ENCODE measurements at regions not wholly inside any gene's neighbourhood (a gene's known extent, or its start where the extent isn't known, plus 50 kb on each side); places are given as distances from the start of the nearest gene placed in this dataset.

DNA sequence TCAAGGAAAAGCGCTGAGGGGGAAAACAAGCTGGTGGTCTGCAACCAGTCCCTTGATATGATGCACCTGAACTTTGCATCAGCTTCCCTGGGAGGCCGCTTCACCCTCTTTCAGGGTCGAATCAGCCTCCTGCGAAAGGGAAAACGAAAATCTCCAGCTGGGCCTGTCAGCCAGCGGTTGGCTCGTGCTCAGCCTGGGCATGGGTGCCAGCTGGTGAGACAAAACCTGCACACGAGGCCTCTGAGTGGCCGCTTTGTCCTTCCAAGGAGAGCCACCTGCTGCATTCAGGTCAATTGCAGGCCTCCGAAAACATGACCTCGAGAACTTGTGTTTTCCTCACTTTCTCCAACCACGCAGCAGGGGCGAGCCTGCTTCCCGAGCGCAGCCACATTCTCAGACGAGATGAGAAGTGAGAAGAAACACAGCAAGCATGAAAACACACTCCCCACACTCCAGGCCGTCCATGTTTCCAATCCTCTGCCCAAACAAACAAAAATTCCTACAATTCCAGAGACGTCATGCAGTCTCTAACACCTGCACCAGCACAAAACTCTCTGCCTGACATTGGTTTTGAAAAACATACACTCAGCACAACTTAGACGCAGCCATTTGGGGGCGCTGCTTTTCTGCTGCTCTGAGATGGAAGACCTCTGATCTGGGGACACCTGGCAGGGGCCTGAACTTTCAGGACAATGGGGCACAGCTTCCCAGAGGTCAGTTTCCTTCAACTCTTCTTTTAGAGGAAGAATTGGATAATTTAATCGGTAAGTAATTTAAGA is 77.1 kb downstream of the DHCR7 start:
- TF ChIP-seq TEAD4 (IDR thresholded peaks at IDR 0.05; ENCODE audit: borderline replicate concordance, insufficient read depth), result no peak
- TF ChIP-seq NFIC (IDR thresholded peaks at IDR 0.05; ENCODE audit: borderline replicate concordance), result no peak
- no peak for TF ChIP-seq FOXM1 (IDR thresholded peaks at IDR 0.05; ENCODE audit: low read depth)
- TF ChIP-seq, protein P1, sequence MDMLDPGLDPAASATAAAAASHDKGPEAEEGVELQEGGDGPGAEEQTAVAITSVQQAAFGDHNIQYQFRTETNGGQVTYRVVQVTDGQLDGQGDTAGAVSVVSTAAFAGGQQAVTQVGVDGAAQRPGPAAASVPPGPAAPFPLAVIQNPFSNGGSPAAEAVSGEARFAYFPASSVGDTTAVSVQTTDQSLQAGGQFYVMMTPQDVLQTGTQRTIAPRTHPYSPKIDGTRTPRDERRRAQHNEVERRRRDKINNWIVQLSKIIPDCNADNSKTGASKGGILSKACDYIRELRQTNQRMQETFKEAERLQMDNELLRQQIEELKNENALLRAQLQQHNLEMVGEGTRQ (IDR thresholded peaks at IDR 0.05; ENCODE audit: borderline replicate concordance, low read depth, low read length), result no peak
- TF ChIP-seq FOXJ3 (CRISPR knock-in tag; IDR thresholded peaks at IDR 0.05), result no peak
- no peak for TF ChIP-seq NRF1 (IDR thresholded peaks at IDR 0.05; ENCODE audit: low read depth, low read length)
- no peak for TF ChIP-seq MXI1 (IDR thresholded peaks at IDR 0.05; ENCODE audit: low read depth, low read length)
- TF ChIP-seq POLR2AphosphoS5 (IDR thresholded peaks at IDR 0.05; ENCODE audit: low read depth, low read length), result no peak
- POLR2A ChIA-PET, result no interaction called here

DNA sequence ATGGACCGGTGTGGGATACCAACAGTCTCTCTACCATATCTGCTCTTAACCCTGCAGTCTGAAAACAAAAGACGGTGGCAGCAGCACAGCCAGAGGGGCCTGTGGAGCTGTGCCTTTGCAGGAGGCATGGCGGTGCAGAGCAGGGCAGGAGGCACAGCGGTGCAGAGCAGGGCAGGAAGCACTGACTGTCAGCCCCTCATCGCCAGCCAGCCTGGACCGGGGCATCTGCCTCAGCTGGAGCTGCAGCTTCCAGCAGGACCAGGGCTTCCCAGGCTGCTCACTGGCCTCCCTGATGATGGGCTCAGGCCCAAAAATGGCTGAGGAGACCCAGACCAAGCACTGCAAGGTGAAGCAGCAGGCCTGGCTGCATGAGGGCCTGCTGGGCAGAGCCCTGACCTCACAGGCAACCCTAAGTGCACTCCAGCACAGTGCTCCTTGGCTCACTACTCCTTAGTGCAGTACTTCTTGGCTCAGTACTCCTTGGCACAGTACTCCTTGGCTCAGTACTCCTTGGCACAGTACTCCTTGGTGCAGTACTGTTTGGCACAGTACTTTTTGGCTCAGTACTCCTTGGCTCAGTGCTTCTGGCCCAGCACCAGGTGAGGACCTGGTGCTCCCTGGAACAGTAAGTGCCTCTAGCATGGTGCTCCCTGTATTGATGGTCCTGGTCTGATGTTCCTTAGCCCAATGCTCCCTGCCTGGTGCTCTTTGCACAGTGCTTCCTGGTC is 78.0 kb downstream of the DHCR7 start:
- no peak overlapping the region for H3K27ac ChIP-seq (ENCODE audit: low read depth in 2 of 2, low read length in 1 of 2)
- H3K36me3 ChIP-seq (replicated peaks in 1 of 2; ENCODE audit: control insufficient read depth in 1 of 2, insufficient read depth in 2 of 2, low read length in 1 of 2), result no peaks in the 10 kb centered on the region
- no peaks in the 10 kb centered on the region for H3K4me1 ChIP-seq (ENCODE audit: control insufficient read depth in 1 of 2, insufficient read depth in 2 of 2, low read depth in 1 of 2, low read length in 1 of 2)
- H3F3A ChIP-seq (replicated peaks; ENCODE audit: insufficient read depth), result no peaks in the 10 kb centered on the region
- H3K27me3 ChIP-seq (ENCODE audit: insufficient read depth), result no peaks in the 10 kb centered on the region
- no peak overlapping the region for H3K9ac ChIP-seq
- H2AFZ ChIP-seq (ENCODE audit: low read depth), result no peak overlapping the region
- 44% methylated on average over 2 of the region's 6 CpGs for WGBS (ENCODE audit: low lambda C conversion rate)
- H4K20me1 ChIP-seq (ENCODE audit: insufficient read depth), result no peaks in the 10 kb centered on the region
- POLR2A ChIA-PET, result no interaction called here
- DNase-seq, result no peak
- H3K4me3 ChIP-seq (ENCODE audit: low read depth in 2 of 2, low read length in 1 of 2), result no peak overlapping the region
- TF ChIP-seq MXI1 (IDR thresholded peaks at IDR 0.05; ENCODE audit: low read depth, low read length) (no peak), GABPA (IDR thresholded peaks at IDR 0.05; ENCODE audit: low read depth) (no peak)
- H3K79me2 ChIP-seq (ENCODE audit: insufficient read depth), result no peaks in the 10 kb centered on the region
- H3K9me2 ChIP-seq, result no peaks in the 10 kb centered on the region
- CTCF ChIA-PET, result interaction anchor here (1.8 kb wide), 1 partner anchor 49 kb away, joined by 5 read pairs; no protein-coding TSS in a partner anchor
- no peaks in the 10 kb centered on the region for H3K9me3 ChIP-seq
- no peak overlapping the region for H3K4me2 ChIP-seq

More for the DNA sequence above, 77.1 kb downstream of the DHCR7 start:
- Histone ChIP-seq H3K4me1 (ENCODE audit: control insufficient read depth in 1 of 2, insufficient read depth in 2 of 2, low read depth in 1 of 2, low read length in 1 of 2) (no peaks in the 10 kb centered on the region), H2AFZ (ENCODE audit: low read depth) (no peak overlapping the region), H3K27ac (ENCODE audit: low read depth in 2 of 2, low read length in 1 of 2) (no peak overlapping the region), H4K20me1 (ENCODE audit: insufficient read depth) (no peaks in the 10 kb centered on the region), H3K9ac (no peak overlapping the region), H3K9me2 (no peaks in the 10 kb centered on the region), H3K79me2 (ENCODE audit: insufficient read depth) (no peaks in the 10 kb centered on the region), H3F3A (replicated peaks; ENCODE audit: insufficient read depth) (no peaks in the 10 kb centered on the region), H3K36me3 (replicated peaks in 1 of 2; ENCODE audit: control insufficient read depth in 1 of 2, insufficient read depth in 2 of 2, low read length in 1 of 2) (no peaks in the 10 kb centered on the region), H3K4me2 (no peak overlapping the region), H3K4me3 (ENCODE audit: low read depth in 2 of 2, low read length in 1 of 2) (no peak overlapping the region), H3K9me3 (no peaks in the 10 kb centered on the region), H3K27me3 (ENCODE audit: insufficient read depth) (no peaks in the 10 kb centered on the region)
- CTCF ChIA-PET, result interaction anchor here (0.6 to 2.1 kb wide), 4 partner anchors 48 to 592 kb away, joined by 3 to 7 read pairs (median 4); no protein-coding TSS in a partner anchor
- WGBS (ENCODE audit: low lambda C conversion rate), result 44% methylated on average over 17 of the region's 21 CpGs
- no peak for DNase-seq

DNA sequence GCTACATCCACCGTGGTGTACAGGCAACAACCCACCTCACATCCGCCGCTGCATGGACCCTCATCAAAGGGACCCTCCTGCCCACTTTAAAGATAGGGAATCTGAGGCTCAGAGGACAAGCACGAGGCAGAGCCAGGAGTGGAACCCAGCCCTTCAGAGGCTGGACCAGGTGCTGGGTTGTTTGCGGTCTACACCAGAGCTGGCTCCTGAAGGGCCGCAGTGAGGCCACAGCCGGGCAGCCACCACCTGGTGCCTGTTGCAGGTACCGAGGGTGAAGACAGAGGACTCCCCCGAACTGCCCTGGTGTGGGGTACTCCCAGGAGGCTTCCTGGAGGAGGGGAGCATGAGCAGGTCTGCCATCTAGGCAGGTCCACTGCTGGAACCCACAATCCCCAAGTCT is 78.8 kb downstream of the DHCR7 start:
- Histone ChIP-seq H3K36me3 (replicated peaks in 1 of 2; ENCODE audit: control insufficient read depth in 1 of 2, insufficient read depth in 2 of 2, low read length in 1 of 2) (no peaks in the 10 kb centered on the region), H3K79me2 (ENCODE audit: insufficient read depth) (no peaks in the 10 kb centered on the region), H3K4me3 (ENCODE audit: low read depth in 2 of 2, low read length in 1 of 2) (no peak overlapping the region), H3K4me2 (no peak overlapping the region), H3K9me3 (no peaks in the 10 kb centered on the region), H3F3A (replicated peaks; ENCODE audit: insufficient read depth) (no peaks in the 10 kb centered on the region), H3K27ac (ENCODE audit: low read depth in 2 of 2, low read length in 1 of 2) (no peak overlapping the region), H3K9ac (no peak overlapping the region), H4K20me1 (ENCODE audit: insufficient read depth) (no peaks in the 10 kb centered on the region), H3K27me3 (ENCODE audit: insufficient read depth) (no peaks in the 10 kb centered on the region), H3K4me1 (ENCODE audit: control insufficient read depth in 1 of 2, insufficient read depth in 2 of 2, low read depth in 1 of 2, low read length in 1 of 2) (no peaks in the 10 kb centered on the region), H3K9me2 (no peaks in the 10 kb centered on the region), H2AFZ (ENCODE audit: low read depth) (no peak overlapping the region)
- ChIA-PET CTCF (no interaction called here), POLR2A (no interaction called here)
- no peak for DNase-seq
- WGBS (ENCODE audit: low lambda C conversion rate), result 31% methylated on average over 5 of the region's 9 CpGs
- TF ChIP-seq SIN3A (IDR thresholded peaks at IDR 0.05; ENCODE audit: borderline replicate concordance, low read depth, low read length) (no peak), NFIC (IDR thresholded peaks at IDR 0.05; ENCODE audit: borderline replicate concordance) (no peak), TCF12 (IDR thresholded peaks at IDR 0.05) (no peak), MEF2A (IDR thresholded peaks at IDR 0.05; ENCODE audit: borderline replicate concordance, low read depth) (no peak), GABPA (IDR thresholded peaks at IDR 0.05; ENCODE audit: low read depth) (no peak), FOXM1 (IDR thresholded peaks at IDR 0.05; ENCODE audit: low read depth) (no peak), TEAD4 (IDR thresholded peaks at IDR 0.05; ENCODE audit: borderline replicate concordance, insufficient read depth) (no peak), CHD2 (IDR thresholded peaks at IDR 0.05; ENCODE audit: low read length, partially characterized antibody) (no peak), TAF1 (IDR thresholded peaks at IDR 0.05; ENCODE audit: borderline replicate concordance, low read depth, low read length) (no peak), FOSL2 (IDR thresholded peaks at IDR 0.05; ENCODE audit: borderline replicate concordance, low read depth) (no peak)
- TF ChIP-seq, protein P2, sequence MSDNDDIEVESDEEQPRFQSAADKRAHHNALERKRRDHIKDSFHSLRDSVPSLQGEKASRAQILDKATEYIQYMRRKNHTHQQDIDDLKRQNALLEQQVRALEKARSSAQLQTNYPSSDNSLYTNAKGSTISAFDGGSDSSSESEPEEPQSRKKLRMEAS (IDR thresholded peaks at IDR 0.05; ENCODE audit: low read depth), result no peak

All from SK-N-SH (cell line).